ENCODE measurements at regions not wholly inside any gene's neighbourhood (a gene's known extent, or its start where the extent isn't known, plus 50 kb on each side); places are given as distances from the start of the nearest gene placed in this dataset.
"Not testable (repeated sequence)": the region's sequence is repeated elsewhere in the genome, so short reads cannot be mapped to it uniquely, and the experiment has no call there.

GRCh38 chr15:31179693-31180092 is 78.2 kb upstream of the TRPM1 start:
- DNase-seq (ENCODE audit: low spot score): no peak

GRCh38 chr15:31193291-31193690 is 91.8 kb upstream of the TRPM1 start:
- DNase-seq (ENCODE audit: low spot score): no peak

- no peak for DNase-seq (ENCODE audit: low spot score)
Measured at GRCh38 chr15:31195871-31196270, 94.3 kb upstream of the TRPM1 start.

GRCh38 chr15:31197497-31198414 is 96.2 kb upstream of the TRPM1 start:
- DNase-seq (ENCODE audit: low spot score): peak; percentile 17

- no peak for DNase-seq (ENCODE audit: low spot score)
Measured at GRCh38 chr15:31200735-31201151, 99.2 kb upstream of the TRPM1 start.

- no peak for DNase-seq (ENCODE audit: low spot score)
Measured at GRCh38 chr15:31202953-31203352, 101.4 kb upstream of the TRPM1 start.

GRCh38 chr15:31203999-31204398 is 102.5 kb upstream of the TRPM1 start:
- DNase-seq (ENCODE audit: low spot score): no peak

- DNase-seq (ENCODE audit: low spot score): no peak
Measured at GRCh38 chr15:31206386-31207181, 105.1 kb upstream of the TRPM1 start.

GRCh38 chr15:31207246-31207645 is 105.7 kb upstream of the TRPM1 start:
- no peak for DNase-seq (ENCODE audit: low spot score)

- not testable (repeated sequence) for DNase-seq (ENCODE audit: low spot score)
Measured at GRCh38 chr15:31207861-31208260, 106.3 kb upstream of the TRPM1 start.

- no peak for DNase-seq (ENCODE audit: low spot score)
Measured at GRCh38 chr15:31208817-31209216, 107.3 kb upstream of the TRPM1 start.

- DNase-seq (ENCODE audit: low spot score): no peak
Measured at GRCh38 chr15:31211353-31211752, 109.8 kb upstream of the TRPM1 start.

- DNase-seq (ENCODE audit: low spot score): no peak
Measured at GRCh38 chr15:31212326-31213080, 111.0 kb upstream of the TRPM1 start.

- DNase-seq (ENCODE audit: low spot score): no peak
Measured at GRCh38 chr15:31214158-31214863, 112.3 kb upstream of the KLF13 start.

- no peak for DNase-seq (ENCODE audit: low spot score)
Measured at GRCh38 chr15:31214864-31215489, 111.7 kb upstream of the KLF13 start.

- DNase-seq (ENCODE audit: low spot score): peak; percentile 11
Measured at GRCh38 chr15:31215490-31216214, 111.0 kb upstream of the KLF13 start.

GRCh38 chr15:31216215-31216911 is 110.3 kb upstream of the KLF13 start:
- DNase-seq (ENCODE audit: low spot score): no peak

- no peak for DNase-seq (ENCODE audit: low spot score)
Measured at GRCh38 chr15:31217067-31217466, 109.6 kb upstream of the KLF13 start.

GRCh38 chr15:31217566-31218270 is 108.9 kb upstream of the KLF13 start:
- no peak for DNase-seq (ENCODE audit: low spot score)

All from COLO829 (cell line).